ENCODE measurements at regions not wholly inside any gene's neighbourhood (a gene's known extent, or its start where the extent isn't known, plus 50 kb on each side); places are given as distances from the start of the nearest gene placed in this dataset.

- TF ChIP-seq IRF9 (CRISPR knock-in tag; IDR thresholded peaks at IDR 0.05; ENCODE audit: borderline replicate concordance) (no peak), ELF4 (CRISPR knock-in tag; IDR thresholded peaks at IDR 0.05; ENCODE audit: borderline replicate concordance) (no peak), NR1H2 (CRISPR knock-in tag; IDR thresholded peaks at IDR 0.05; ENCODE audit: borderline replicate concordance, low read depth) (no peak), DBP (CRISPR knock-in tag; IDR thresholded peaks at IDR 0.05; ENCODE audit: not compliant biosample characterization) (no peak), ZSCAN20 (CRISPR knock-in tag; IDR thresholded peaks at IDR 0.05; ENCODE audit: borderline replicate concordance) (no peak), ZNF274 (CRISPR knock-in tag; IDR thresholded peaks at IDR 0.05) (no peak), NKX3-1 (CRISPR knock-in tag; IDR thresholded peaks at IDR 0.05) (no peak)
These were observed 265.4 kb upstream of the RAB4A start (continued) for GRCh38 chr1:229005556-229005955.

GRCh38 chr1:229006121-229006870 lies 264.6 kb upstream of the RAB4A start:
- Histone ChIP-seq H3K4me3 (replicated peaks in 1 of 3; ENCODE audit: insufficient read depth in 1 of 3, low read depth in 2 of 3, low read length in 3 of 3) (no peak overlapping the region), H3K36me3 (replicated peaks in 1 of 2; ENCODE audit: control insufficient read depth in 1 of 2, insufficient read depth in 2 of 2, low read length in 2 of 2) (no peaks in the 10 kb centered on the region), H2AFZ (ENCODE audit: low read length) (no peak overlapping the region), H3K27me3 (ENCODE audit: control insufficient read depth in 1 of 2, insufficient read depth in 2 of 2, low read length in 2 of 2) (no peaks in the 10 kb centered on the region), H4K20me1 (ENCODE audit: insufficient read depth, low read length) (no peaks in the 10 kb centered on the region), H3K27ac (ENCODE audit: extremely low read length, insufficient read depth, low read length) (no peak overlapping the region), H3K79me2 (ENCODE audit: insufficient read depth, low read length) (no peaks in the 10 kb centered on the region), H3K9me3 (ENCODE audit: low read length) (no peaks in the 10 kb centered on the region), H3K9ac (ENCODE audit: insufficient read depth, low read depth, low read length) (no peak overlapping the region), H3K4me2 (ENCODE audit: low read depth, low read length) (no peak overlapping the region), H3K4me1 (ENCODE audit: insufficient read depth, low read length) (peaks cover 50% of the 10 kb centered on the region)
- FAIRE-seq (no peak), ATAC-seq (no peak), DNase-seq (ENCODE audit: low spot score) (no peak)
- POLR2A ChIA-PET: interaction anchor here (0.9 kb wide), 1 partner anchor 23 kb away, joined by 3 read pairs; no protein-coding TSS in a partner anchor
- intact Hi-C loops (cut with micrococcal nuclease; ENCODE audit: unreplicated experiment) (no loop called here), in situ Hi-C loops (cut with HindIII; ENCODE audit: extremely low pct_ligation_motif_present, low pct_unique_long_range_greater_than_20kb) (no loop called here)
- BruUV-seq (replicated peaks): no TSS peak
- WGBS (ENCODE audit: low lambda C conversion rate): 93% methylated on average over 10 of the region's 12 CpGs
- CTCF ChIA-PET (ENCODE audit: low intra/inter-chr PET ratio, low total read pairs): no interaction called here
- TF ChIP-seq BRCA1 (CRISPR knock-in tag; IDR thresholded peaks at IDR 0.05): no peak
- TF ChIP-seq ZNF430 (CRISPR knock-in tag; IDR thresholded peaks at IDR 0.05): no peak
- no peak for TF ChIP-seq DPF2 (CRISPR knock-in tag; IDR thresholded peaks at IDR 0.05; ENCODE audit: borderline replicate concordance, low read depth)
- no peak for TF ChIP-seq ZNF746 (CRISPR knock-in tag; IDR thresholded peaks at IDR 0.05)
- no peak for TF ChIP-seq DZIP1 (CRISPR knock-in tag; IDR thresholded peaks at IDR 0.05)
- no peak for TF ChIP-seq ZNF577 (CRISPR knock-in tag; IDR thresholded peaks at IDR 0.05; ENCODE audit: borderline replicate concordance, low read depth)
- TF ChIP-seq ZNF263 (CRISPR knock-in tag; IDR thresholded peaks at IDR 0.05): no peak
- TF ChIP-seq ZNF883 (CRISPR knock-in tag; IDR thresholded peaks at IDR 0.05; ENCODE audit: not compliant biosample characterization): no peak
- TF ChIP-seq ZIK1 (CRISPR knock-in tag; IDR thresholded peaks at IDR 0.05; ENCODE audit: borderline replicate concordance, low read depth): no peak
- no peak for TF ChIP-seq NFYB (CRISPR knock-in tag; IDR thresholded peaks at IDR 0.05)
- TF ChIP-seq RNF2 (conservative IDR thresholded peaks at IDR 0.05; ENCODE audit: low read depth): no peak
- no peak for TF ChIP-seq ZNF3 (CRISPR knock-in tag; IDR thresholded peaks at IDR 0.05)
- no peak for TF ChIP-seq ZNF138 (CRISPR knock-in tag; IDR thresholded peaks at IDR 0.05; ENCODE audit: low read depth)
- no peak for TF ChIP-seq DMAP1 (CRISPR knock-in tag; IDR thresholded peaks at IDR 0.05)

Measured in HepG2 (cell line).